HepG2 (cell line): ENCODE measurements at regions not wholly inside any gene's neighbourhood (a gene's known extent, or its start where the extent isn't known, plus 50 kb on each side); places are given as distances from the start of the nearest gene placed in this dataset.
A peak's percentile ranks its signal among the peaks of the same experiment; 100 is the strongest.
"Not testable (repeated sequence)": the region's sequence is repeated elsewhere in the genome, so short reads cannot be mapped to it uniquely, and the experiment has no call there.

ENCODE experiments used
- ATAC-seq: fragments of 200-7000 bp; cut with Tn5 transposase; 3 replicates; pipeline ENCODE4 v1.9.1; 2020; ENCODE audit warnings: mild to moderate bottlenecking, moderate library complexity
- BruUV-seq: library from RNA; stranded (reverse); fragments of 400-500 nt; replicated peaks from 2 replicates; lab custom pipeline; 2021; lab: Mats Ljungman, UMichigan
- CTCF ChIA-PET: fragments of 300-600 bp; formaldehyde crosslinking; extraction: SDS; loops from one replicate; lab custom pipeline; 2021; ENCODE audit warnings: low total read pairs, inconsistent platforms, low intra/inter-chr PET ratio; lab: Yijun Ruan, JAX
- POLR2A ChIA-PET: fragments of 350-600 bp; sonication (Branson Sonifier 250); formaldehyde crosslinking; loops from one replicate; lab custom pipeline; 2020; ENCODE audit warnings: antibody characterized with exemption, inconsistent platforms; lab: Yijun Ruan, JAX
- DNase-seq: peaks from one replicate; pipeline ENCODE4 v3.0.0-alpha.2; 2015; ENCODE audit warnings: low spot score
- FAIRE-seq: peaks from 3 replicates; lab custom pipeline; 2011; peaks lifted over from hg19 to GRCh38; lab: Jason Lieb, UNC
- H2AFZ ChIP-seq: one replicate; pipeline ENCODE4 v1.6.1; 2011; ENCODE audit warnings: low read length, inconsistent platforms
- H3K27ac ChIP-seq: fragments of 300-600 bp; 3 replicates; pipeline ENCODE4 v1.8.0; 2011; ENCODE audit warnings: mixed run types, mild to moderate bottlenecking, mixed read lengths, low read length, inconsistent platforms; ENCODE audit not compliant: insufficient read depth; ENCODE audit errors: extremely low read length
- H3K27me3 ChIP-seq, 2 experiments: fragments of 200-600 bp in 1 of 2; 2 replicates in 1 of 2; 3 replicates in 1 of 2; pipeline versions ENCODE4 v1.6.0 to v1.8.0; 2011; ENCODE audit warnings: low read length in 2 of 2, mild to moderate bottlenecking in 2 of 2, moderate library complexity in 2 of 2, inconsistent platforms in 1 of 2; ENCODE audit not compliant: insufficient read depth in 2 of 2, control insufficient read depth in 1 of 2
- H3K36me3 ChIP-seq, 2 experiments: fragments of 200-600 bp in 1 of 2; replicated peaks in 1 of 2; 2 replicates in 1 of 2; 3 replicates in 1 of 2; pipeline versions ENCODE4 v1.5.1 to v1.8.0; 2011; ENCODE audit warnings: low read length in 2 of 2, inconsistent platforms in 1 of 2; ENCODE audit not compliant: insufficient read depth in 2 of 2, control insufficient read depth in 1 of 2
- H3K4me1 ChIP-seq: 2 replicates; pipeline ENCODE4 v1.5.1; 2012; ENCODE audit warnings: low read length, inconsistent platforms; ENCODE audit not compliant: insufficient read depth
- H3K4me2 ChIP-seq: 2 replicates; pipeline ENCODE4 v1.6.0; 2011; ENCODE audit warnings: low read depth, low read length, inconsistent platforms
- H3K4me3 ChIP-seq, 3 experiments: fragments of 200-600 bp in 1 of 3; sonication (generic), shearing (Covaris generic) in 1 of 3; replicated peaks in 1 of 3; 2 replicates each; pipeline ENCODE4 v1.5.1; 2011 to 2016; ENCODE audit warnings: low read length in 3 of 3, inconsistent platforms in 2 of 3, low read depth in 2 of 3, mild to moderate bottlenecking in 2 of 3, control low read depth in 1 of 3, mixed read lengths in 1 of 3; ENCODE audit not compliant: insufficient read depth in 1 of 3
- H3K79me2 ChIP-seq: one replicate; pipeline ENCODE4 v1.6.1; 2011; ENCODE audit warnings: low read length, inconsistent platforms; ENCODE audit not compliant: insufficient read depth
- H3K9ac ChIP-seq: 2 replicates; pipeline ENCODE4 v1.6.0; 2011; ENCODE audit warnings: mild to moderate bottlenecking, low read depth, low read length, inconsistent platforms; ENCODE audit not compliant: insufficient read depth
- H3K9me3 ChIP-seq: 2 replicates; pipeline ENCODE4 v1.5.1; 2012; ENCODE audit warnings: mild to moderate bottlenecking, low read length
- H4K20me1 ChIP-seq: 2 replicates; pipeline ENCODE4 v1.6.0; 2011; ENCODE audit warnings: inconsistent platforms, mild to moderate bottlenecking, low read length, moderate library complexity; ENCODE audit not compliant: insufficient read depth
- BRCA1 ChIP-seq: sonication (generic); formaldehyde crosslinking; IDR thresholded peaks from 2 replicates; pipeline ENCODE4 v1.4.0; 2020; ENCODE audit warnings: missing genetic modification reagents
- CEBPZ ChIP-seq: IDR thresholded peaks from 2 replicates; pipeline ENCODE4 v1.6.1; 2012; ENCODE audit warnings: low read length, improper control_type of control experiment
- GPN1 ChIP-seq: sonication (generic); formaldehyde crosslinking; IDR thresholded peaks from 2 replicates; pipeline ENCODE4 v1.5.1; 2020; ENCODE audit warnings: missing genetic modification reagents, borderline replicate concordance
- MAFK ChIP-seq, 2 experiments: IDR thresholded peaks in 1 of 2; conservative IDR thresholded peaks in 1 of 2; 2 replicates each; pipeline ENCODE4 v1.6.1; 2011; ENCODE audit warnings: improper control_type of control experiment in 2 of 2, low read length in 2 of 2
- NFE2L2 ChIP-seq: fragments of 150-350 bp; IDR thresholded peaks from 2 replicates; pipeline ENCODE4 v1.6.1; 2014; ENCODE audit warnings: low read length
- RFXANK ChIP-seq: IDR thresholded peaks from 2 replicates; pipeline ENCODE4 v1.6.1; 2016
- WGBS: methylation state at CpG from one replicate; pipeline ENCODE4 v1.1.6; 2017; ENCODE audit warnings: low lambda C conversion rate; 5-methylcytosine and 5-hydroxymethylcytosine counted together
- in situ Hi-C: cut with HindIII; loops from 2 replicates; pipeline ENCODE4 v1.10.0; 2017; ENCODE audit warnings: low pct_unique_long_range_greater_than_20kb; ENCODE audit not compliant: extremely low pct_ligation_motif_present
- intact Hi-C: fragments of 100-400 bp; cut with micrococcal nuclease; formaldehyde crosslinking; loops from one replicate; pipeline ENCODE4 v1.10.0; 2022; ENCODE audit not compliant: unreplicated experiment

- Histone ChIP-seq H3K4me1 (no peaks in the 10 kb centered on the region), H3K27ac (no peak overlapping the region), H3K27me3 (no peaks in the 10 kb centered on the region), H3K9me3 (no peaks in the 10 kb centered on the region), H2AFZ (no peak overlapping the region), H3K79me2 (no peaks in the 10 kb centered on the region), H4K20me1 (no peaks in the 10 kb centered on the region), H3K4me2 (no peak overlapping the region), H3K9ac (no peak overlapping the region), H3K36me3 (no peaks in the 10 kb centered on the region), H3K4me3 (no peak overlapping the region)
- no TSS peak for BruUV-seq
- intact Hi-C loops (no loop called here), in situ Hi-C loops (no loop called here)
- ChIA-PET CTCF (no interaction called here), POLR2A (no interaction called here)
- DNase-seq (no peak), ATAC-seq (no peak), FAIRE-seq (no peak)
- 0% methylated on average over 2 of the region's 2 CpGs for WGBS
- TF ChIP-seq CEBPZ (no peak), GPN1 (CRISPR knock-in tag) (no peak), NFE2L2 (peak; percentile 76), RFXANK (CRISPR knock-in tag) (no peak), BRCA1 (CRISPR knock-in tag) (no peak), MAFK (conservative IDR thresholded peaks at IDR 0.05 in 1 of 2, IDR thresholded peaks at IDR 0.05 in 1 of 2; ENCODE audit: low read length in 2 of 2) (peak; percentile 42 to 54; a peak in 3 of 4 replicates)
These were observed 837.4 kb downstream of the TRIML1 start for GRCh38 chr4:188976644-188977115.

- H3K9ac ChIP-seq, POLR2A ChIA-PET, H3K9me3 ChIP-seq, H2AFZ ChIP-seq, H3K79me2 ChIP-seq, H3K27ac ChIP-seq, H3K36me3 ChIP-seq, intact Hi-C loops, in situ Hi-C loops, CTCF ChIA-PET, FAIRE-seq, H4K20me1 ChIP-seq, BruUV-seq, H3K4me1 ChIP-seq, H3K4me2 ChIP-seq, ATAC-seq, H3K27me3 ChIP-seq, DNase-seq, H3K4me3 ChIP-seq: not testable (repeated sequence)
- 64% methylated on average over 6 of the region's 6 CpGs for WGBS
These were observed 838.0 kb downstream of the TRIML1 start for GRCh38 chr4:188977232-188977631.
